NB4 (cell line): ENCODE measurements at regions not wholly inside any gene's neighbourhood (a gene's known extent, or its start where the extent isn't known, plus 50 kb on each side); places are given as distances from the start of the nearest gene placed in this dataset.

Source experiments
- POLR2A ChIP-seq: IDR thresholded peaks from 2 replicates; pipeline ENCODE4 v1.6.1; 2011; ENCODE audit warnings: mild to moderate bottlenecking; ENCODE audit not compliant: insufficient read length; ENCODE audit errors: extremely low read depth
- TF ChIP-seq, protein P1 (sequence below): IDR thresholded peaks from one replicate; pipeline ENCODE4 v1.5.1; 2012; ENCODE audit warnings: low read depth, low read length
- TF ChIP-seq, protein P2 (sequence below): IDR thresholded peaks from 2 replicates; pipeline ENCODE4 v1.6.1; 2011; ENCODE audit warnings: low read depth, low read length

DNA sequence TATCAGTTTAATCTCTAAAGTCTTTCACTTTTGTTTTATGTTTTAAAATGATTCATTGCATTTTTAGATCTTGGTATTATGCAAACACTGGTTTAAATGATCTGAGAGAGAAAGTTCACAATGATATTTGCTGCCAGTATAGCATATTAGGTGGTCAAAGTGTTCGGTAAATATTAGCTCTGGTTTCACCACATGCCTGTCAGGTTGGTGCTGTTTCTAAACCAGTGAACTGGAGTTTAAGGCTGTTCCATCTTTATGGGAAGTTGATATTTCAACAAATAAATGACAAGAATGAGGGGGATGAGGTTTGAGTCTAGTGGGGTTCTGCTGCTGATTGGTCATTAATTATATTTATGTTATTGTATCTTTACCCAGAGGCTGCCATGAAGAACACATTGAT is 436.4 kb downstream of the DCDC2C start:
- TF ChIP-seq, protein P1, sequence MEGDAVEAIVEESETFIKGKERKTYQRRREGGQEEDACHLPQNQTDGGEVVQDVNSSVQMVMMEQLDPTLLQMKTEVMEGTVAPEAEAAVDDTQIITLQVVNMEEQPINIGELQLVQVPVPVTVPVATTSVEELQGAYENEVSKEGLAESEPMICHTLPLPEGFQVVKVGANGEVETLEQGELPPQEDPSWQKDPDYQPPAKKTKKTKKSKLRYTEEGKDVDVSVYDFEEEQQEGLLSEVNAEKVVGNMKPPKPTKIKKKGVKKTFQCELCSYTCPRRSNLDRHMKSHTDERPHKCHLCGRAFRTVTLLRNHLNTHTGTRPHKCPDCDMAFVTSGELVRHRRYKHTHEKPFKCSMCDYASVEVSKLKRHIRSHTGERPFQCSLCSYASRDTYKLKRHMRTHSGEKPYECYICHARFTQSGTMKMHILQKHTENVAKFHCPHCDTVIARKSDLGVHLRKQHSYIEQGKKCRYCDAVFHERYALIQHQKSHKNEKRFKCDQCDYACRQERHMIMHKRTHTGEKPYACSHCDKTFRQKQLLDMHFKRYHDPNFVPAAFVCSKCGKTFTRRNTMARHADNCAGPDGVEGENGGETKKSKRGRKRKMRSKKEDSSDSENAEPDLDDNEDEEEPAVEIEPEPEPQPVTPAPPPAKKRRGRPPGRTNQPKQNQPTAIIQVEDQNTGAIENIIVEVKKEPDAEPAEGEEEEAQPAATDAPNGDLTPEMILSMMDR: no peak
- no peak for TF ChIP-seq POLR2A
- TF ChIP-seq, protein P2, sequence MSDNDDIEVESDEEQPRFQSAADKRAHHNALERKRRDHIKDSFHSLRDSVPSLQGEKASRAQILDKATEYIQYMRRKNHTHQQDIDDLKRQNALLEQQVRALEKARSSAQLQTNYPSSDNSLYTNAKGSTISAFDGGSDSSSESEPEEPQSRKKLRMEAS: no peak
